HG02938 (cell line): ENCODE measurements at regions not wholly inside any gene's neighbourhood (a gene's known extent, or its start where the extent isn't known, plus 50 kb on each side); places are given as distances from the start of the nearest gene placed in this dataset.

ENCODE experiments used
- ATAC-seq: cut with Tn5 transposase; IDR thresholded peaks from one replicate; pipeline ENCODE4 v1.9.1; 2021; ENCODE audit warnings: mild to moderate bottlenecking, moderate library complexity; ENCODE audit not compliant: unreplicated experiment

- ATAC-seq, result no peak
Observed at GRCh38 chr1:239816081-239816782, 275.5 kb upstream of the FMN2 start.

GRCh38 chr1:239817276-239817675 is 274.4 kb upstream of the FMN2 start:
- ATAC-seq, result no peak

- no peak for ATAC-seq
Observed at GRCh38 chr1:239817801-239818200, 273.9 kb upstream of the FMN2 start.

GRCh38 chr1:239819096-239819495 is 272.6 kb upstream of the FMN2 start:
- ATAC-seq, result no peak

GRCh38 chr1:239819756-239820250 is 271.9 kb upstream of the FMN2 start:
- no peak for ATAC-seq

- ATAC-seq, result no peak
Observed at GRCh38 chr1:239823852-239824251, 267.8 kb upstream of the FMN2 start.

- no peak for ATAC-seq
Observed at GRCh38 chr1:239826211-239826610, 265.5 kb upstream of the FMN2 start.

- ATAC-seq, result no peak
Observed at GRCh38 chr1:239826736-239827135, 264.9 kb upstream of the FMN2 start.

GRCh38 chr1:239829535-239829934 is 262.1 kb upstream of the FMN2 start:
- no peak for ATAC-seq

- no peak for ATAC-seq
Observed at GRCh38 chr1:239831577-239832355, 259.9 kb upstream of the FMN2 start.

GRCh38 chr1:239833723-239834122 is 258.0 kb upstream of the FMN2 start:
- ATAC-seq, result no peak

GRCh38 chr1:239835946-239836440 is 255.7 kb upstream of the FMN2 start:
- no peak for ATAC-seq

- ATAC-seq, result no peak
Observed at GRCh38 chr1:239840336-239840735, 251.3 kb upstream of the FMN2 start.

GRCh38 chr1:239840790-239841189 is 250.9 kb upstream of the FMN2 start:
- ATAC-seq, result no peak

- no peak for ATAC-seq
Observed at GRCh38 chr1:239841631-239842030, 250.1 kb upstream of the FMN2 start.

- no peak for ATAC-seq
Observed at GRCh38 chr1:239843541-239843940, 248.1 kb upstream of the FMN2 start.

- no peak for ATAC-seq
Observed at GRCh38 chr1:239844833-239845232, 246.8 kb upstream of the FMN2 start.

- ATAC-seq, result no peak
Observed at GRCh38 chr1:239854922-239855321, 236.8 kb upstream of the FMN2 start.

- no peak for ATAC-seq
Observed at GRCh38 chr1:239856067-239856466, 235.6 kb upstream of the FMN2 start.

- no peak for ATAC-seq
Observed at GRCh38 chr1:239856924-239857323, 234.8 kb upstream of the FMN2 start.

GRCh38 chr1:239858057-239858456 is 233.6 kb upstream of the FMN2 start:
- ATAC-seq, result no peak

- no peak for ATAC-seq
Observed at GRCh38 chr1:239858529-239858928, 233.2 kb upstream of the FMN2 start.
